Hepatocyte (in vitro differentiated cells): ENCODE measurements at regions not wholly inside any gene's neighbourhood (a gene's known extent, or its start where the extent isn't known, plus 50 kb on each side); places are given as distances from the start of the nearest gene placed in this dataset.

Source experiments
- DNase-seq: peaks from one replicate; pipeline ENCODE4 v3.0.0-alpha.2; 2016; ENCODE audit warnings: low spot score
- H2AFZ ChIP-seq: fragments of 200-600 bp; sonication (generic); 2 replicates; pipeline ENCODE4 v1.6.0; 2016; ENCODE audit warnings: antibody characterized with exemption, mild to moderate bottlenecking
- H3K27ac ChIP-seq: fragments of 200-600 bp; sonication (generic); 2 replicates; pipeline ENCODE4 v1.5.1; 2016; ENCODE audit warnings: mild to moderate bottlenecking
- H3K27me3 ChIP-seq: fragments of 200-600 bp; sonication (generic); 2 replicates; pipeline ENCODE4 v1.6.1; 2016
- H3K36me3 ChIP-seq: fragments of 200-600 bp; sonication (generic); replicated peaks from 2 replicates; pipeline ENCODE4 v1.5.1; 2016; ENCODE audit warnings: low read depth; ENCODE audit not compliant: insufficient read depth
- H3K4me1 ChIP-seq: fragments of 200-600 bp; sonication (generic); 2 replicates; pipeline ENCODE4 v1.5.1; 2016; ENCODE audit warnings: mild to moderate bottlenecking, moderate library complexity; ENCODE audit not compliant: insufficient read depth
- H3K4me2 ChIP-seq: fragments of 200-600 bp; sonication (generic); 2 replicates; pipeline ENCODE4 v1.6.0; 2016
- H3K4me3 ChIP-seq: fragments of 200-600 bp; sonication (generic); 2 replicates; pipeline ENCODE4 v1.5.1; 2016; ENCODE audit warnings: mild to moderate bottlenecking
- H3K79me2 ChIP-seq: fragments of 200-600 bp; sonication (generic); 2 replicates; pipeline ENCODE4 v1.6.0; 2017; ENCODE audit warnings: mild to moderate bottlenecking
- H3K9me2 ChIP-seq: fragments of 200-600 bp; sonication (generic); replicated peaks from 2 replicates; pipeline ENCODE4 v1.6.0; 2017; ENCODE audit warnings: mild to moderate bottlenecking; ENCODE audit not compliant: insufficient read depth
- H3K9me3 ChIP-seq: fragments of 200-600 bp; sonication (generic); 2 replicates; pipeline ENCODE4 v1.5.1; 2016; ENCODE audit warnings: low read depth, mild to moderate bottlenecking
- H4K20me1 ChIP-seq: fragments of 200-600 bp; sonication (generic); 2 replicates; pipeline ENCODE4 v1.6.0; 2016; ENCODE audit warnings: mild to moderate bottlenecking; ENCODE audit not compliant: insufficient read depth, poor library complexity, severe bottlenecking
- CTCF ChIP-seq: fragments of 200-600 bp; sonication (generic); IDR thresholded peaks from 2 replicates; pipeline ENCODE4 v1.5.1; 2016; ENCODE audit warnings: antibody characterized with exemption, mild to moderate bottlenecking; ENCODE audit not compliant: poor library complexity
- EZH2 ChIP-seq: fragments of 200-600 bp; sonication (generic); IDR thresholded peaks from 2 replicates; pipeline ENCODE4 v1.6.1; 2016; ENCODE audit warnings: antibody characterized with exemption, mild to moderate bottlenecking, borderline replicate concordance
- EZH2phosphoT487 ChIP-seq: fragments of 200-600 bp; sonication (generic); IDR thresholded peaks from one replicate; pipeline ENCODE4 v1.6.1; 2018; ENCODE audit warnings: antibody characterized with exemption, mild to moderate bottlenecking, low read depth, moderate library complexity; ENCODE audit not compliant: unreplicated experiment, severe bottlenecking
- WGBS: methylation state at CpG from one replicate; pipeline ENCODE4 v1.1.6; 2016; ENCODE audit warnings: low lambda C conversion rate; ENCODE audit errors: missing lambda C conversion rate; 5-methylcytosine and 5-hydroxymethylcytosine counted together

- no peak for DNase-seq
- Histone ChIP-seq H3K4me3 (no peak overlapping the region), H3K9me3 (no peaks in the 10 kb centered on the region), H3K79me2 (no peaks in the 10 kb centered on the region), H4K20me1 (no peaks in the 10 kb centered on the region), H3K4me1 (no peaks in the 10 kb centered on the region), H3K4me2 (no peak overlapping the region), H3K36me3 (no peaks in the 10 kb centered on the region), H3K27me3 (no peaks in the 10 kb centered on the region), H2AFZ (no peak overlapping the region), H3K9me2 (no peaks in the 10 kb centered on the region), H3K27ac (no peak overlapping the region)
- 89% methylated on average over 7 of the region's 7 CpGs for WGBS
- TF ChIP-seq EZH2 (no peak), CTCF (no peak), EZH2phosphoT487 (no peak)
These were observed 239.1 kb upstream of the ROPN1 start for GRCh38 chr3:124230998-124231397.

GRCh38 chr3:124234852-124235252 is 242.9 kb upstream of the ROPN1 start:
- H3K36me3 ChIP-seq: no peaks in the 10 kb centered on the region
- H2AFZ ChIP-seq: no peak overlapping the region
- H3K27ac ChIP-seq: no peak overlapping the region
- H3K27me3 ChIP-seq: no peaks in the 10 kb centered on the region
- no peaks in the 10 kb centered on the region for H3K79me2 ChIP-seq
- no peak overlapping the region for H3K4me3 ChIP-seq
- no peaks in the 10 kb centered on the region for H4K20me1 ChIP-seq
- no peaks in the 10 kb centered on the region for H3K9me3 ChIP-seq
- 97% methylated on average over 7 of the region's 7 CpGs for WGBS
- TF ChIP-seq EZH2 (no peak), CTCF (no peak), EZH2phosphoT487 (no peak)
- no peak overlapping the region for H3K4me2 ChIP-seq
- no peaks in the 10 kb centered on the region for H3K9me2 ChIP-seq
- no peaks in the 10 kb centered on the region for H3K4me1 ChIP-seq
- DNase-seq: no peak

GRCh38 chr3:124235446-124235845 is 243.5 kb upstream of the ROPN1 start:
- Histone ChIP-seq H4K20me1 (no peaks in the 10 kb centered on the region), H3K4me2 (no peak overlapping the region), H2AFZ (no peak overlapping the region), H3K4me3 (no peak overlapping the region), H3K79me2 (no peaks in the 10 kb centered on the region), H3K27me3 (no peaks in the 10 kb centered on the region), H3K36me3 (no peaks in the 10 kb centered on the region), H3K4me1 (no peaks in the 10 kb centered on the region), H3K9me2 (no peaks in the 10 kb centered on the region), H3K9me3 (no peaks in the 10 kb centered on the region), H3K27ac (no peak overlapping the region)
- 96% methylated on average over 6 of the region's 6 CpGs for WGBS
- no peak for DNase-seq
- TF ChIP-seq EZH2: no peak
- no peak for TF ChIP-seq CTCF
- TF ChIP-seq EZH2phosphoT487: no peak
